ENCODE measurements at regions not wholly inside any gene's neighbourhood (a gene's known extent, or its start where the extent isn't known, plus 50 kb on each side); places are given as distances from the start of the nearest gene placed in this dataset.

DNA sequence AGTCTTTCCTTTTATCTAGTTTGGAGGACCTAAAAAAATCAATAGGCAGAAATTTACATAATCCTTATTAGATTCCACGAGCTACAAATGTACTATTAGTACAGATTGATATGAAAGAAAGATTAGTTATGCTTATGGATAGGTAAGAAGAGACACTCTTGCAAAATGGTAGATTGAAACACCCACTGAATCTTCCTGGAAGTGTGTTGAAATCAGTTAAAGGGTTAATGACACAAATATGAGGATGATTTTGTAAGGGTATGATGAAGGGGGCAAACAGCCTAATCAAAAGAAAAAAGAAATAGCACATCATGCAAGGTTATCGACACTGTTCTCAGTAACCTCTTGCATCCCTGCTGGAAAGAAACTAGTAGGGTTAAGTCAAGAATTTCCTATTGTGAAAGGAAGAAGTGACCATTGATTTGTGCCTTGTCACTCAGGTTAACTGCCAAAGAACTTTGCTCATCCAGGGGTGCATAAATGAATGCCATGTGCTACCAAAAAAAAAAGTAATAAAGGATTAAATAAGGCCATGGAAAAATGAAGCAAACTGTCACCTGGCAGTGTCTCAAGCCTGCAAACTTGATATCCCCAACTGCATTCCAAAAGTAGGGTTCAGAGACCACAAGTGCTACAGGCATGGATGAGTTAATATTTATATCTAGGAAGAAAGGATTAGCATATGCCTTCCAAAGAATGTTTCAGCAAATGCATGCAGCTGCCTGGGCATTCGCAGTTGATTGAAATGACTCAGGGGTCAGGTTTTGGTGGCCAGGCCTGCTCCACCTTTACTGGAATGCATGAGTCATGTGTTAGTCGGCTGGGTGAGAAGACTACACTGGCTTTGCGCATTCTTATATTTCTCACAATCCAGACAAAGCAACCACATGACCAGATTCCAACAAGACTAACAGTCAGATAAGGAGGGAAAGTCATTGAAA, 78.3 kb upstream of the ATXN3L start:
- TF ChIP-seq, protein P1, sequence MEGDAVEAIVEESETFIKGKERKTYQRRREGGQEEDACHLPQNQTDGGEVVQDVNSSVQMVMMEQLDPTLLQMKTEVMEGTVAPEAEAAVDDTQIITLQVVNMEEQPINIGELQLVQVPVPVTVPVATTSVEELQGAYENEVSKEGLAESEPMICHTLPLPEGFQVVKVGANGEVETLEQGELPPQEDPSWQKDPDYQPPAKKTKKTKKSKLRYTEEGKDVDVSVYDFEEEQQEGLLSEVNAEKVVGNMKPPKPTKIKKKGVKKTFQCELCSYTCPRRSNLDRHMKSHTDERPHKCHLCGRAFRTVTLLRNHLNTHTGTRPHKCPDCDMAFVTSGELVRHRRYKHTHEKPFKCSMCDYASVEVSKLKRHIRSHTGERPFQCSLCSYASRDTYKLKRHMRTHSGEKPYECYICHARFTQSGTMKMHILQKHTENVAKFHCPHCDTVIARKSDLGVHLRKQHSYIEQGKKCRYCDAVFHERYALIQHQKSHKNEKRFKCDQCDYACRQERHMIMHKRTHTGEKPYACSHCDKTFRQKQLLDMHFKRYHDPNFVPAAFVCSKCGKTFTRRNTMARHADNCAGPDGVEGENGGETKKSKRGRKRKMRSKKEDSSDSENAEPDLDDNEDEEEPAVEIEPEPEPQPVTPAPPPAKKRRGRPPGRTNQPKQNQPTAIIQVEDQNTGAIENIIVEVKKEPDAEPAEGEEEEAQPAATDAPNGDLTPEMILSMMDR (IDR thresholded peaks at IDR 0.05), result no peak
- TF ChIP-seq POLR2A (IDR thresholded peaks at IDR 0.05), result no peak

Data from lower leg skin (tissue), 3 donors.